Transverse colon (tissue), 4 donors: ENCODE measurements at regions not wholly inside any gene's neighbourhood (a gene's known extent, or its start where the extent isn't known, plus 50 kb on each side); places are given as distances from the start of the nearest gene placed in this dataset.

ENCODE experiments used
- DNase-seq: peaks from one replicate; pipeline ENCODE4 v3.0.0-alpha.2; 2019
- H3K27ac ChIP-seq, 4 donors: fragments of 200-600 bp; sonication (generic); 2 replicates each; pipeline ENCODE4 v1.5.1; 2016 to 2018; ENCODE audit warnings: inconsistent platforms in 4 of 4
- H3K27me3 ChIP-seq: fragments of 200-600 bp; sonication (generic); 2 replicates; pipeline ENCODE4 v1.5.1; 2017; ENCODE audit warnings: inconsistent platforms
- H3K36me3 ChIP-seq, 4 donors: fragments of 200-600 bp; sonication (generic); 2 replicates each; pipeline ENCODE4 v1.5.1; 2017 to 2019; ENCODE audit warnings: inconsistent platforms in 4 of 4
- H3K4me1 ChIP-seq, 4 donors: fragments of 200-600 bp; sonication (generic); 2 replicates each; pipeline ENCODE4 v1.5.1; 2017 to 2020; ENCODE audit warnings: inconsistent platforms in 4 of 4
- H3K4me3 ChIP-seq, 4 donors: fragments of 200-600 bp; sonication (generic); 1 replicate in 1 of 4; 2 replicates in 3 of 4; pipeline versions ENCODE4 v1.5.1 to v1.6.1; 2017 to 2019; ENCODE audit warnings: inconsistent platforms in 4 of 4
- H3K9me3 ChIP-seq, 2 donors: fragments of 200-600 bp; sonication (generic); 2 replicates each; pipeline ENCODE4 v1.5.1; 2017 to 2019; ENCODE audit warnings: inconsistent platforms in 2 of 2
- EP300 ChIP-seq: sonication (generic); formaldehyde crosslinking; IDR thresholded peaks from one replicate; pipeline ENCODE4 v1.6.1; 2017; ENCODE audit warnings: antibody characterized with exemption, low read depth
- POLR2A ChIP-seq: fragments of 450-650 bp; IDR thresholded peaks from one replicate; pipeline ENCODE4 v1.6.1; 2016; ENCODE audit warnings: antibody characterized with exemption, mild to moderate bottlenecking, moderate library complexity
- POLR2AphosphoS5 ChIP-seq, 3 donors: sonication (generic); formaldehyde crosslinking; IDR thresholded peaks; one replicate each; pipeline ENCODE4 v1.6.1; 2016; ENCODE audit warnings: antibody characterized with exemption in 3 of 3
- WGBS, 2 donors: methylation state at CpG; one replicate each; pipeline ENCODE4 v1.1.5; 2018; ENCODE audit warnings: low coverage in 1 of 2; 5-methylcytosine and 5-hydroxymethylcytosine counted together
- in situ Hi-C, 4 donors: fragments of 200-750 bp; cut with MboI; loops; one replicate each; pipeline versions ENCODE4 v1.15.0 to v1.15.1; 2017; ENCODE audit warnings: low sequenced_read_pairs in 3 of 4, low pct_ligation_motif_present in 1 of 4, low pct_unique_long_range_greater_than_20kb in 1 of 4
- intact Hi-C: fragments of 100-400 bp; cut with DNase I; formaldehyde crosslinking; loops from one replicate; pipeline ENCODE4 v1.15.1; 2023; ENCODE audit warnings: low total_unique reads
- TF ChIP-seq, protein P1 (sequence below), 5 experiments: fragments of 200-600 bp in 3 of 5; fragments of 450-650 bp in 2 of 5; sonication (generic) in 3 of 5; IDR thresholded peaks; 1 replicate in 2 of 5; 2 replicates in 3 of 5; pipeline ENCODE4 v1.5.1; 2016 to 2017; ENCODE audit warnings: antibody characterized with exemption in 5 of 5, inconsistent platforms in 3 of 5, mild to moderate bottlenecking in 2 of 5, moderate library complexity in 1 of 5

DNA sequence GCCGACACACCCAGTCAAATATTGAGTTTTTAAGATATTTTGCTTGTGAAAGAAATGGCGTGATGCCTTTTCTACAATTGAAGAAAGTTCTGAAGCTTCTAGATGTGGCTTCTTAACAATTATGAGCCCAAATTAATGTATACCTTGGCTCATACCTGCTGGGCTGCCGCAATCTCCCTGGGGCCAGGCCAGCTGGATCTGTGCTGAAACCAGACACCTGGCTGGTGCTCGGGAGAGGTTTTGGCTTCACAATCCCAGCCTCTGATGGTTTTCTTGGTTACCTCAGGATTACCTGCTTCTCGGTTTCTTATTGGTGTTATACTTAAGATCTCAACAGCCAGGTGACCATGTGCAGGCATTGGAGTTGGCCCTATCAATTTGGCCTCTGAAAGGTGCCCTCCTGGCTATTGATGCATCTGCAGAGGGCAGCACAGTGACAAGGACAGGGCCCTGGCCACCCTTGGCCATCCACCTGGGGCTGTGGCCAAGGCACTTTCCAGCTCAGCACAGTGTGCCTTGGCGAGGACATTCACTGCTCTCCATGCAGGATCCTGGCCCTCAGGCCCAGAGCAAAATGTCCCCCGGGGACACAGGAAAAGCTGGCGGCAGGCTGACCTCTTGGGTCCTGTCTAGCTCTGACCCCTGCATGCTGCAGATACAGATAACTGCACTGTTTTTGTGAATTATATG is 305.0 kb downstream of the ZNF536 start:
- Histone ChIP-seq H3K27ac (no peak overlapping the region), H3K36me3 (no peaks in the 10 kb centered on the region), H3K9me3 (no peaks in the 10 kb centered on the region), H3K27me3 (no peaks in the 10 kb centered on the region), H3K4me3 (no peak overlapping the region), H3K4me1 (no peaks in the 10 kb centered on the region)
- DNase-seq, result no peak
- in situ Hi-C loops, result loop anchor here in 3 of 4 donors (10.0 to 25.0 kb wide), 4 partner anchors 685 to 1558 kb away; no protein-coding TSS in a partner anchor
- WGBS, 2 donors, result 63 to 81% methylated on average over 3 to 8 of the region's 8 CpGs
- intact Hi-C loops, result no loop called here
- TF ChIP-seq EP300, result no peak
- TF ChIP-seq POLR2AphosphoS5 (IDR thresholded peaks at IDR 0.05), result no peak
- TF ChIP-seq, protein P1, sequence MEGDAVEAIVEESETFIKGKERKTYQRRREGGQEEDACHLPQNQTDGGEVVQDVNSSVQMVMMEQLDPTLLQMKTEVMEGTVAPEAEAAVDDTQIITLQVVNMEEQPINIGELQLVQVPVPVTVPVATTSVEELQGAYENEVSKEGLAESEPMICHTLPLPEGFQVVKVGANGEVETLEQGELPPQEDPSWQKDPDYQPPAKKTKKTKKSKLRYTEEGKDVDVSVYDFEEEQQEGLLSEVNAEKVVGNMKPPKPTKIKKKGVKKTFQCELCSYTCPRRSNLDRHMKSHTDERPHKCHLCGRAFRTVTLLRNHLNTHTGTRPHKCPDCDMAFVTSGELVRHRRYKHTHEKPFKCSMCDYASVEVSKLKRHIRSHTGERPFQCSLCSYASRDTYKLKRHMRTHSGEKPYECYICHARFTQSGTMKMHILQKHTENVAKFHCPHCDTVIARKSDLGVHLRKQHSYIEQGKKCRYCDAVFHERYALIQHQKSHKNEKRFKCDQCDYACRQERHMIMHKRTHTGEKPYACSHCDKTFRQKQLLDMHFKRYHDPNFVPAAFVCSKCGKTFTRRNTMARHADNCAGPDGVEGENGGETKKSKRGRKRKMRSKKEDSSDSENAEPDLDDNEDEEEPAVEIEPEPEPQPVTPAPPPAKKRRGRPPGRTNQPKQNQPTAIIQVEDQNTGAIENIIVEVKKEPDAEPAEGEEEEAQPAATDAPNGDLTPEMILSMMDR (IDR thresholded peaks at IDR 0.05), result no peak
- TF ChIP-seq POLR2A, result no peak

DNA sequence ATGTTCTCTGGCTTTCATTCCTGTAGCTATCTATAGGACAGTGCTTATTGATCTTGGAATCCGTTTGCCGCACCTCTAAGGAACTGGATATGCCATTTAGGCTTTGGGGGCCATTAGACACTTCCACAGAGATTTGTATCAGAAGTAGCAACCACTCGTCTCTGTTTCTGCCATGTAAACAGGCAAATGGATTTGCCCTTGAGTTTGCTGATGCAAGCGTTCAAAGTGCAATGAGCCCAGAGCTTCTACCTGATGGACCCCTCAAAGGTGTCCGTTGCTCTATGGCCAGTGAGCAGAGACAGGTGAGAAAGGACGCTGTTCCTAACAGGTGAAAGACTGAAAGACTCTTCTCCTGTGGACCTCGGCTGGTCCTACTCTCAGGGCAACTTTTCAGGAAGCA is 302.9 kb downstream of the ZNF536 start:
- 51 to 68% methylated on average over 7 of the region's 7 CpGs for WGBS, 2 donors
- intact Hi-C loops, result no loop called here

DNA sequence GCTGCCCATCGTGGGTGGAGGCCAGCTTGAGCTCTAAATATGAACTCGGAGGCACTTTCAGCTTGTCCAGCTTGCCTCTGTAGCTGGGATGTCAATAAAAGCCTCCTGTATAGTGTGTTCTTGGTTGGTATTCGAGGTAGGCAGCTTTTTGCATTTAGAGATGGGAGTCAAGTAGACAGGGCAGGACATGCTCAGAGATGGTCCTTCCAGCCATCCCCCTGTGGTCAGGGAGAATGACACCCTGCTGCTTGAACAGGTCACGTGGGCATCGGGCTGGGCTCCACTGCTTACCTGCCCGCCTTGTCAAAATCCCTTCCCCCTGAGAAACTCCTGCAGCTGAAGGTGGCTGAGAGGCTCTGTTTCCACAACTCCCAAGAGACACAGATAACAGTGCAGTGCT is 302.5 kb downstream of the ZNF536 start:
- WGBS, 2 donors, result 73% methylated on average over 5 of the region's 6 CpGs; no CpG with 5 or more reads in 1 of the 2 donors
- in situ Hi-C loops (loop anchor here (10.0 to 25.0 kb wide), 6 partner anchors 688 to 1560 kb away; no protein-coding TSS in a partner anchor), intact Hi-C loops (no loop called here)
- H3K9me3 ChIP-seq, result no peaks in the 10 kb centered on the region
- H3K27me3 ChIP-seq, result no peaks in the 10 kb centered on the region
- H3K36me3 ChIP-seq, result no peaks in the 10 kb centered on the region
- no peak overlapping the region for H3K27ac ChIP-seq
- TF ChIP-seq EP300, result no peak
- TF ChIP-seq POLR2A, result no peak
- TF ChIP-seq, protein P1 (IDR thresholded peaks at IDR 0.05), result no peak
- no peak for TF ChIP-seq POLR2AphosphoS5 (IDR thresholded peaks at IDR 0.05)
- no peak for DNase-seq
- H3K4me1 ChIP-seq, result peaks cover 0 to 4% (median 0%) of the 10 kb centered on the region in 4 donors
- H3K4me3 ChIP-seq, result no peak overlapping the region

More for the DNA sequence above, 302.9 kb downstream of the ZNF536 start:
- Histone ChIP-seq H3K9me3 (no peaks in the 10 kb centered on the region), H3K36me3 (no peaks in the 10 kb centered on the region), H3K4me1 (peaks cover 0 to 4% (median 0%) of the 10 kb centered on the region in 4 donors), H3K27me3 (no peaks in the 10 kb centered on the region), H3K27ac (no peak overlapping the region), H3K4me3 (no peak overlapping the region)
- in situ Hi-C loops, result loop anchor here in 3 of 4 donors (10.0 to 25.0 kb wide), 4 partner anchors 687 to 1560 kb away; no protein-coding TSS in a partner anchor
- TF ChIP-seq EP300, result no peak
- TF ChIP-seq POLR2AphosphoS5 (IDR thresholded peaks at IDR 0.05), result no peak
- TF ChIP-seq, protein P1 (IDR thresholded peaks at IDR 0.05), result no peak
- TF ChIP-seq POLR2A, result no peak
- DNase-seq, result no peak

DNA sequence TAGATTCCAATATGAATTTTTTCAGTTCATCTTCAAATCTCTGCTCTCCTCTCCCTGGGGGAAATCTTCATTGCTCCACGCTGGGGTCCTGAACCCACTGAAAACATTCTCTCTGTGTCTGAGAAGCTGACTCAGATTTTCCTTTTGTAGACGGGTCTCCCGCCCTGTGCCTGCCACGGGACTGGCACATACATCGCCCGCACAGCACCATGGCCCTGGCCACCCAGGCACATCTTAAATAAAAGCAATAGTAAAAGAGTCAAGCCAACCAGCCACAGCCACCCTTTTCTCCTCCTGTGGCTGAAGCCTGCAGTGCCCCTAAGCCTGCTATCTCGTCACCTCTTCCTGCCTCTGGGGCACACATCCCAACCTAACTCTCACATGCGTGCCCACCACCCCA is 301.2 kb downstream of the ZNF536 start:
- Histone ChIP-seq H3K27me3 (peaks cover 10% of the 10 kb centered on the region), H3K9me3 (no peaks in the 10 kb centered on the region), H3K4me3 (no peak overlapping the region), H3K36me3 (no peaks in the 10 kb centered on the region), H3K4me1 (peaks cover 0 to 4% (median 0%) of the 10 kb centered on the region in 4 donors), H3K27ac (no peak overlapping the region)
- intact Hi-C loops (no loop called here), in situ Hi-C loops (loop anchor here in 3 of 4 donors (10.0 to 25.0 kb wide), 4 partner anchors 911 to 1561 kb away; no protein-coding TSS in a partner anchor)
- DNase-seq, result no peak
- TF ChIP-seq, protein P1 (IDR thresholded peaks at IDR 0.05), result no peak
- TF ChIP-seq EP300 (no peak), POLR2A (no peak), POLR2AphosphoS5 (IDR thresholded peaks at IDR 0.05) (no peak)
- 76 to 77% methylated on average over 7 to 8 of the region's 8 CpGs for WGBS, 2 donors
